Ramos (cell line): ENCODE measurements at regions not wholly inside any gene's neighbourhood (a gene's known extent, or its start where the extent isn't known, plus 50 kb on each side); places are given as distances from the start of the nearest gene placed in this dataset.

Experiments
- in situ Hi-C: fragments of 300-500 bp; cut with MboI; formaldehyde crosslinking; loops from one replicate; pipeline ENCODE4 v1.14.3; 2022; ENCODE audit warnings: low sequenced_read_pairs; ENCODE audit not compliant: unreplicated experiment

DNA sequence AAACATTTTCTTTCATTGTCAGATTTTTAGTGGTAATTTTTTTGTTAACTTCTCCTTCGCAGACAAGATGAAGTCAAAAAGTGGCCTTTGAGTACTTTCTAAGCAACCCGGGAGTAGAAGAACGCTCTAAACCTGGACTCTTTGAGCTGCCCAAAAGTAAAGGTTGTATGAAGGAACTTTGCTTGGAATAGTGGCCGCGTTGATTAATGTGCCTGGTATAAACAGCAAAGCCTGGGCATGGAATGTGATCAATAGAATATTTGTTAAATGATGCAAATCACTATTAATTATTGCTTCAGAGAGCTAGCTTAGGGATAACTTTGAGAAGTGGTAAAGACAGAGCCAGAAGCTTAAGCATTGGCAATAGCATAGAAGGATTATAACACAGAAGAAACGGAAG lies 475.1 kb upstream of the ANKRD30A start:
- in situ Hi-C loops: no loop called here

DNA sequence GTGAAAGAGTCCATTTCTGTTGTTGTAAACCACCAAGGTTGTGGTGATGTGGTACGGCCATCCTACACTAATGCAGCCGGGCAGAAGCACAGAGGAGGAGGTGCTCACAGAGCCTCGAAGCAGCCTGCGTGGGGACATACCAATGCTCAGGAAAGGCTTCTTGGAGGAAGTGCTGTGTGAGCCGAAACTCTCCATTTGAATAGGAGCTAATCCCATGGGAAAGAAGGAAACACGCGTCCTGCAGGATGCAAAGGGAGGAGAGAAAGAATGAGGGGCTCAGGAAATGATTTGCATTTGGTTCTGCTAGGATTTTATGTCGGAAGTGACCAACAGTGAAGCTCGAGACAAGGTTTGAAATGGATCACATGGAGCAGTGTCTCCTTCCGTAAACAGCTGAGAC lies 477.9 kb upstream of the ANKRD30A start:
- in situ Hi-C loops: no loop called here

DNA sequence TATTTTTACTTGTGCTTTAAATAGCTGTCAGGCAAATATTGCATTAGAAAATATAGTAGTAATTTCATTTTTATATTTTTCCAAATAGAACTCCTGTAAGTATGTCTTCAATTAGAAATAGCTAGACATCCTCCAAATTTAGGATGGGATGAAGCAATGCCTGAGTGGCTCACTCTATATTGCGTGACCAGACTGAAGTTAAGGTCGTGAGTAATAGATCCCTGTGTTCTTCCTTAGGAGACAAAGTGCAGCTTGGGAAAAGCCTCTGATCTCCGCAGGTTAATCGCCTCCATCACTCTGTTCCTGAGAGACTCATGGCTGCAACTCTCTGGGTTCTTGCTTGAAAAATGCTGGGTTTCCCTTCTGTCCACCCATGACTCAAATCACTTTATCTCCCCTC lies 484.8 kb upstream of the ANKRD30A start:
- in situ Hi-C loops: no loop called here

DNA sequence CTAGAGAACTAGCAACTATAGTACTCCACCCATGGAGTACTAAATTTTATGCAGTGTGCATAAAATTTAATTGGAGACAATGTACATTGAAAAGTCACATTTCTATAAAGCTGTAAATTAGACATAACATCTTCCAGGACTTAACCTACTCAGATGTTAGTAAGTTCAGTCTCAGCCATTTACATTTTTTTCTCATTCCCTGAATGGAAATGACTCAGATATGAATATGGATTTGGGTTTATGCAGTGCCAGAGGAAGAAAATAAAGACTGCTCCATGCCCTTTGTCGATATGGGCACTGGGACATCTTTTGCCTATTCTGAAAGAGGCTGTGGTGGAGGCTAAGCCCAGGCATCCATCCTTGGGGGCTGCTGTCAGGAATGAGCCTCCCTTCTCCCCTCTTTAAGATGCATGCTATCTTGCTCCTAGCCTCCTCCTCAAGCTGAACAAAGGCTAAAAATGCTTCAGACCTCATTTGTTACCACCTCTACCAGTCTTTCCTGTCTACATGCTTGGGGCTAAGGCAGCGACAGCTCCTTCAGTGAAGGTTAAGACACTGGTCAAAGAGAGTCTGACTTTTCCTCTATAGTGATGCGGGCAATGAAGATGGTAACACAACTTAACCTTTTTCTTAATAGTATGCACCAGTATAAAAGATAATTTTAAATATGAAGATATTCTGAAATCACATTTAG lies 486.8 kb upstream of the ANKRD30A start:
- in situ Hi-C loops: no loop called here

DNA sequence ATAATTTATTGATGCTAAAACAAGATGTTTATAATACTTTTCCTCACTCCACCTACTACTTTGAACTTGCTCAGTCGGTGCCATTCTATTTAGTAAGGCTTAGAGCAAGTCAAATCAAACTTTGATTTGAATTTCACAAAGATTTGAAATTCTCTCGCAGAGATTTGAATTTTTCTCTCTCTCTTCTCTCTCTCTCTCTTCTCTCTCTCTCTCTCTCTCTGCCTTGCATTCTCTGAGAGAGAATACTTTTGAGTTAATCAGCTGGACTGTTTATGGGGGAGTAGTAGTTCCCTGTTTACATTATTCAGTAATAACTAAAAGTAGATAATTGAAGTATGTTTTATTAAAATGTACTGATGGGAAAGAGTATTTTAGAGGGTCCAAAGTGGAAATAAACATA lies 488.5 kb upstream of the ANKRD30A start:
- in situ Hi-C loops: no loop called here

DNA sequence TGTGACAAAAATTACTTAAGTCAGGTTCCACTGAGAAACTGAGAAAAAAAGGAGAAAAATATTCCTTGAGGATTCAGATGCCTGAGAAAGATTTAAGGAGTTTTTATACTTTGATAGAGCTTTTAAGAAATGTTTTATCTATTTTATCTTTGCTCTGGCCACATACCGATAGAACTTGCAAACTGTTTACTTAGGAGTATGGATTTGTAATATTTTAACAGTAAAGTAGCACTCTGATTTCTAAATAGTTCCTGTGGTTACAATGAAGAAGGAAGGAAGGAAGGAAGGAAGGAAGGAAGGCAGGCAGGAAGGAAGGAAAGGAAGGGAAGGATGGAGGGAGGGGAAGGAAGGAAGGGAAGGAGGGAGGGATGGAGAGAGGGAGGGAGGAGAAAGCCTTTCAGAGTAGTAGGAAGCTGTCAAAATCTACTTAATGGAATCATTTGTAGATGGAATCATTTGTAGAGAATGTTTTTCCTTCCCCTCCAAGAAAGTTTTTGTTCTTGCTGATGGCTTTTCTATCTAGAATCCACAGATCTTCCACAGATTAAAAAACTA lies 489.0 kb upstream of the ANKRD30A start:
- in situ Hi-C loops: no loop called here

DNA sequence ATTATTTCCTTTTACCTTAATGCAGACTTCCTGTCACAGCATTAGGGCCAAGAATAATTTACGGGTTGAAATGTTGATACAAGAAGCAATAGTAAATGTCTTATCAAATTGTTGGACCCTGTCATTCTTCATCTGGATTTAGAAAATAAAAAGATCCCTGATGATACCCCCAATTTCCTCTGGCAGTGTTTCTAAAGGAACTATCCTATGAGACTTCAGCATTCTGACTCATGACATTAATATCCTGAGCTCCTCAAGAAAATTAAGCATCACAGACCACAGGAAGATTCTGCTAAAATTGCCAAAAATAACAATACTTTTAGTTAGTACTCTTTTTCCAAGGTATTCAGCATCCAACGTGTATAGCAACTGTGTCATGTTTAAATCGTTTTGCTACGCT lies 490.5 kb upstream of the ANKRD30A start:
- in situ Hi-C loops: no loop called here

DNA sequence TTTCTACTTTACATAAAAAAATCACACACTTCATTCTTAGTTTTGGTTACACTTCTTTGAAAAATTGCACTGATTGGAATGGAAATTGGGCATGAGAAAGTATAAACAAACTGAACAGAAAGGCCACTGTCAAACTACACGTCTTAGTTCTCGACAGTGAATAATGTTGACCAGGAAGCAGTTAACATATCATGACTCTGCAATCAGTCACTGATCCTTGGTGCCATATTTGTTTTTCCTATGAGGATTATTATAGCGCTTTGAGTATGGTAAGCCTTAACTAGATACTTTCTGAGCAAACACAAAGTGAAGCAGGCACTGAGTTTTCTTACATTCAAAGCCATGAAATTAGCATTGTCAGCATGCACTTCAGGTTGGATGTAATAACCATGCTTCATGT lies 495.1 kb upstream of the ANKRD30A start:
- in situ Hi-C loops: no loop called here

DNA sequence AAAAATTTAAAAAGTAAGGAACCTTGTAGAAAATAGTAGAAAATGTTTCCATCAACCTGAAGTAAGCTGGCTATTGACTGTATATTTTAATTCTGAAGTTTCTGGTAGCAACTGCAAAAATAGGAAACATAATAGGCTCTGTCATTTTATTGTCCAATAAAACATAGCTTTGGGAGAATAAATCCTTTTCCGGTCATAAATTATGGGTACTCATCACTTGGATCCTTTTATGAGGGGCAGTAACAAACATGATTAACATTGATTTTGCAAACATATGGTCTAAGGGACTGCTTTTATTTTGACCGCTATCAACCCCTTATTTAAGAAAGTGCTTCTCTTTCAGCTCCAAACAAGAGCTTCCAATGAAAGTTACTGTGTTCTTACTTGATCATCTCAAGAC lies 495.9 kb upstream of the ANKRD30A start:
- in situ Hi-C loops: no loop called here

DNA sequence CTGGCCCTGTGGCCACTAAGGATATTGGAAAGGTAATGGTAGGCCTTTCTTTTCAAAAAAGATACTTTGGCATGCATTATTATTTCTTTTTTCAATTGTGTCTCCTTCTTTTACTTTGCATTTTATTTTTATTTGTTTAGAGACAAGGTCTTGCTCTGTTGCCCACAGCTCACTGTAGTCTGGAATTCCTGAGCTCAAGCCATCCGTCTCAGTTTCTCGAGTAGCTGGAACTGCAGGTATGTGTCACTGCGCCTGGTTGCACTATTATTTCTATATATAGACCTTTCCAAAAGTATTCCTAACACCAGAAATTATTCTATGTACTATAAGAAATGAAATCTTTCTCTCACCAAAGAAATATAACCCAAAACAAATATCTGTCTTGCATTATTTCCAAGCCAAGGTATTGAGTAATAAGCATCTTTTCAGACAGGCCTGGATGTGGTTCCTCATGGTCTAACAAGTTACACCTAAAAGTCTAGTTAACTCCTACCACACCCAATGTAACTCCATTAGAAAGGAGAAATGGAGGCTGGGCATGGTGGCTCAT lies 500.8 kb upstream of the ANKRD30A start:
- in situ Hi-C loops: no loop called here

DNA sequence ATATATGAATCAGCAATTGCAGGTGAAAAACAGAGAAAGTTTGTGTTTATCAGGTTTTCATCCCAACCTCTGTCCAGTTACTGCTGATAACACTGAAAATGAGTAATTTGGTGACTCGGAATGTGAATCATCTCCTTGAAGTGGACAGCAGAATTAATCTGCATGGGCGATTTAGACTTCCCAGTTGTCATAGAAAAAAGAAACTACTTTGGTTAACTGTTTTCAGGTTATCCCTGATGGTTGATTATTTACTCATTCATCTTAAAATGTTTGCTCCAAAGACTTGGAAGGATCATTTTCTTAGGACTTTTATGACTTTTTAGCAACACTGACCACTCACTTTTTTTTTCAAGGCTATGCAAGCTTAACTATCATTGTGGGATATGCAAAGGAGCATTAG lies 504.1 kb upstream of the ANKRD30A start:
- in situ Hi-C loops: no loop called here

DNA sequence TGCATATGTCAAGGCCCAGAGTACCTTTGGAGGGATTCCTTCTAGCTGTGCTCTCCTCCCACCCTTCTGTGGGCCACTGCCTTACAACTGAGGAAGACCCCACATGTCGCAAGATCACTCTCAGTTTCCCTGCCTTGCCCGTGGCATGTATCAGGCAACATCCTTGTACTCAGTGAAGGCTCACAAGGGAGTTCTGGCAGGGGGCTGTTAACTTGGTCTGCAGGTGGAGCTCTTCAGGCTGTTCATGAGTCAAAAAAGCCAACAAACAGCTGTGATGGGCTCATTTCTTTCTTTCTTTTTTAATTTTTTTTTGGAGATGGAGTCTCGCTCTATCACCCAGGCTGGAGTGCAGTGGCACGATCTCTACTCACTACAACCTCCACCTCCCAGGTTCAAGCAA lies 513.0 kb upstream of the ANKRD30A start:
- in situ Hi-C loops: no loop called here

DNA sequence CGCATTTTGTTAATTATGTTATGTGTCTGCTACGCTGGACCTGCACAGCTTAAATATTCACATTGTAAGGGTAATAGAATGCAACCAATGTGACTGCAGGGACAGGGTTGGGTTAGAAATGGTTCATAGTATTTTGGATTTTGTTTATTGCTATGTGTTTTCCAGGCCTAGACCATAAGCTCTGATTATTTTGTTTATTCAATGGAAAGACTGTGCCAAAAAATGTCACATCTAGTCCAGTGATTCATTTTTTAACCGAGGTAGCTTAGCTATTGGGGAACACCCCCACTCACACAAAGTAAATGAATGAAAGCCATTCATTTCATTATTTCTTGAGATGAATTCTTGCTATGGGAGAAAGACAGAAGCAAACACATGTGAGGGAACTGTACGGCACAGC lies 516.5 kb upstream of the ANKRD30A start:
- in situ Hi-C loops: no loop called here

DNA sequence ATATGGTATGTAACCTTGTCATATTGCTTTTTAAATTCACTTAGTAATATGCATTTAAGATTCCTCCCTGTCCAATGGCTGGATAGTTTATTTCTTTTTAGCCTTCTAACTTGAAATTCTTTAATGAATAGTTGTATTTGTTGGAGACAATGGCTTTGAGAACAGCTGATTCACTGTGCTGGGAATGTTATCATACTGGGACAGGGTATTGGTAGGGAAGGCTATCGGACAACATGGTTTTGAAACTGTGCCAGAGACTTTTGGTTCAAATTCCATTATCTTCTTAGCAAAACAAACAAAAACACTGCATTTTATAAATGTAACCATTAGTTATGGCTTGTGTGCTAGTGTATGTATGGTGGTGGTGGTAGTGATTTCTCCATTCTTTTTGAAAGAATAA lies 517.1 kb upstream of the ANKRD30A start:
- in situ Hi-C loops: no loop called here

DNA sequence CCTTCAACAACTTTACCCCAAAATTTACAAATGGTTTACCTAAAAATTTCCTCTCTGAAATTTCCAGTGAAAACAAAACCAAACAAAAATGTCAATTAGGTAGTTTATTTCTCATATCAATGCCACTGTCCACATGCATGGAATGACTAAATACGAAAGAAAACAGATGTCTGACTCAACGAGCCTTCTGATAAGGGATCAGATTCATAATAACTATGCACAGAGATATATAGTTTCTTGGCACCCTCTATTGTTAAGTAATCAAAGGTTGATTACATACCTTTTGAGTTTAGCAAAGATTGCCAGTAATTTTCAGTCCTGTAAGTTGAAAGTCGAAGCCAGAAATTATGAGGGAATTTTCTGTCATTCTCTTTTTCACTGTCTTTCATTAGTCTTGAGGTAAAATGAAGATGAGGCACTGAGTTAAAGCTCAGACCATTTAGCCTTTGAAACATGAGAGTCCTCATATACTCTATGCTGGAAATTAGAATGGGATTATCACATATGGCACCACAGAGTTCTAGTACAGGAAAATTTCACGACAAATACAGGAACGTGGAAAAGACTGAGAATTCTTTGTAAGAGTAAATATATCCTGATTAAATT lies 519.1 kb upstream of the ANKRD30A start:
- in situ Hi-C loops: no loop called here

DNA sequence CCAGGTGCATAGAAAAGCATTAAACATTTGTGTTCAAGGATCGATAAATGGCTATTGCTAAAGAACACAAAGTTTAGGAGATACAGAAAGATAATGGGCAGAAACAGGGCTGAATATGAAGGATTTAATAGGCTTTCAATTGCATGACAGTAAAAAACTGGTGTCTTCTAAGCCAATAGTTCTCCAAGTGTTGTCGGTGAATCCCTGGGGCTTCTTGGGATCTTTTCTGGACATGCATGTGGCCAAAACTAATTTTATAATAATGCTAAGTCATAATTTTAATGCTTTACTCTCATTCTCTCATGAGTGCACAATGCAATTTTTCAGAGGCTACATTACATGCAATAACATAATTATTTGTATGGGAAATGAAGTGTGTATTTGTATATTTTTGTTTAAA lies 521.1 kb upstream of the ANKRD30A start:
- in situ Hi-C loops: no loop called here

DNA sequence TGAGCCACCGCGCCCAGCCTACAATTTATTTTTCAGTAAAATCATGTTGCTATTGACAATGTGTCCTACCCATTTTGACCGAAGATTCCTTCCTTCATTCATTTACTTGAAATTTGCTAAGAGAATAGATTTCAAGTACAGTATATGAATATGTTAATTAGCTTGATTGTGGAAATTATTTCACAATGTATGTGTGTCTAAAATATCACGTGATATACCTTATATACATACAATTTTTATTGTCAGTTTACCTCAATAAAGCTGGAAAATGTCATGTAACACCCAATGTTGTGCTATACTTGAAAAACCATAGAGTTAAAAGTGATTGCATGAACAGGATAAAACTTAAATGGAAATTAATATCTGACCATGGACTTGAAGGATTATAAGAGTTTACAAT lies 521.7 kb upstream of the ANKRD30A start:
- in situ Hi-C loops: no loop called here

DNA sequence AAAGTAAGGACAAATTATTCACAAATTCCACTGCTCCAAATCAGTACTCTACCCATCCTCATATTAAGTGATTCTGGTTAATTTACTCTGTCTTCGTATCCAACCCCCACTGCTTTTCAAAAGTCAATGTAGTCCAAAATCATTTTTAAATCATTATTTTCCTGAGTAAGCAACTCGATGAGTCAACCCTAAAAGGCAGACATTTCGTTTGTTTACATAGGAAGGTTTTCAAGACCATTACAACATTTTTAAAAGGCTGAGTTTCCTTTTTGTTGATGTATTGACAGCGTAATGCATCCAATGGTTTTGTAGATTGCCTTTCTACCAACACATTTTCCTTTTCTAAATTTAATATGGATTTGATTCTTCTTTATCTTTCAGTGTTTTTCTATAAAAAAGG lies 523.0 kb upstream of the ANKRD30A start:
- in situ Hi-C loops: no loop called here

DNA sequence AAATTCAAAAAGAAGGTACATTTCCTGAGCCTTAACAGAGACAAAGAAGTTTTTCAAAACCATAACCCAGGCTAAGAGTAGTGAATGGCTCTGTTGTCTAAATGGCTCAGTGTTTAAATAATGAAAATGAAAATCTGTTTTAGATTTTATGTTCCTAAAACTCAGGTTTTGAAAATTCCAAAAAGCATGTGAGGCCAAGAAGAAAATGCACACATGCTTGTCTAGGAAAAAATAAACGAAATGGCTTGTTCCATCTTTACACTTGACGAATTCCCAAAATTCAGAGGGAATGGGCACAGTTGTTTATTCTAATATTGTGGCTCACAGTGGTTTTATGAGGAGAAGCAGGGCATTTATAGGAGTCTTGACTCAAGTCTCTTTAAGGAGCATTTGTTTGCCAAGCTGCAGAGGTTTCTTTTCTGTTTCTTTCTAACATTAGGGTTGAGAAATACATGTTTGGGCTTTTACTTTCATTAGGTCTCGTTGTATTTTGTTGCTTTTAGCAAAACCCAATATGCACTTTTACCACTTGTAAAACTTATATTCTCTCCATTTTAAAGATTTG lies 527.6 kb upstream of the ANKRD30A start:
- in situ Hi-C loops: no loop called here

DNA sequence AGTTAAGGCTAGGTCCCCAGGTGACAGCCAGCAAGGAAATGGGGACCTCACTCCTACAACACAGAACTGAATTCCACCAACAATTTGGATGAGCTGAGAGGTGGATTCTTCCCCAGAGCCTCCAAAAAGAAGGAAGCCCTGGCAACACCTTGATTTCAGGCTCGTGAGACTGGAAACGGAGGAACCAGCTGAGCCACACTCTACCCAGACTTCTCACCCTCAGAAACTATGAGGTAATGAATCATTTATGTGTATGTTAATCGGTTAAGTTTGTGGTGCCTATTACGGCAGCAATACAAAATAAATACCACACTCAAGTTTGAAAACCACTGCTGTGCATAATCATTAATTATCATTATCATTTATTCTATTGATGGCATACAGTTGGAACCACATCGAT lies 532.4 kb upstream of the ANKRD30A start:
- in situ Hi-C loops: no loop called here

DNA sequence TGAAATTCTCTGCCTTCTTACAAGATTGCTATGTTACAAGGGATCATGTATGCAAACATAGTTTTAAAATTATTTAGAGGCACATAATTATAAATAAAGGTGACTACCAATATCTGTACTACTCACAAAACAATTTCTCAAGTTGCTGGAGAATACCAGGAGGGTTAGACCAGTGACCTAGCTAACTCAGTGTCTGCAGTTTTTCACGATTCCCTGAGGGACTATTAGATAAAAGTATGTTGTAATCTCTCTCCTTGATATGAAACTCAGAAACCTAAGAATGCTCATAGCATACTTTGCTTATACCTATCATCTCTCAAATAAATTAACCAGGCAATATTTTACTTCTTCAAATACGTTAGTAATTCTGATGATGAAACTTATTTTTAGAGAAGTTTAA lies 534.0 kb upstream of the ANKRD30A start:
- in situ Hi-C loops: no loop called here

DNA sequence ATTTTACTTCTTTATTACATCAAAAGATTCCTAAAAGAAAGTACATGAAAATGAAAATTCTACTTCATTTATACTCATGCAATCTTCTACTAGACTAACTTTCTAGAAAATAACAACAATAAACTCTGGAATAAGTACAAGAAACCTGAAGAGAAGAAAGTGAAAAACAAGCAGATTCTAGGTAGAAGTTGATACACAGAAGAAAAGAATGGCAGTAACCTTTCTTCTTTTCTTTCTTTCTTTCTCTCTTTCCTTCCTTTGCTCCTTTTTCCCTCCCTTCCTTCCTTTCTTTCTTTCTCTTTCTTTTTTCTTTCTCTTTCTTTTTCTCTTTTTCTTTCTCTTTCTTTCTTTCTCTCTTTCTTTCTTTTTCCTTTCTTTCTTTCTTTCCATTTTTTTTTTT lies 541.7 kb upstream of the ANKRD30A start:
- in situ Hi-C loops: no loop called here
